ENCODE measurements at regions not wholly inside any gene's neighbourhood (a gene's known extent, or its start where the extent isn't known, plus 50 kb on each side); places are given as distances from the start of the nearest gene placed in this dataset.
"Not testable (repeated sequence)": the region's sequence is repeated elsewhere in the genome, so short reads cannot be mapped to it uniquely, and the experiment has no call there.

GRCh38 chr1:244301595-244302130 is 150.0 kb downstream of the ADSS2 start:
- DNase-seq, result no peak

GRCh38 chr1:244302876-244303609 is 148.7 kb downstream of the ADSS2 start:
- DNase-seq, result no peak

DNA sequence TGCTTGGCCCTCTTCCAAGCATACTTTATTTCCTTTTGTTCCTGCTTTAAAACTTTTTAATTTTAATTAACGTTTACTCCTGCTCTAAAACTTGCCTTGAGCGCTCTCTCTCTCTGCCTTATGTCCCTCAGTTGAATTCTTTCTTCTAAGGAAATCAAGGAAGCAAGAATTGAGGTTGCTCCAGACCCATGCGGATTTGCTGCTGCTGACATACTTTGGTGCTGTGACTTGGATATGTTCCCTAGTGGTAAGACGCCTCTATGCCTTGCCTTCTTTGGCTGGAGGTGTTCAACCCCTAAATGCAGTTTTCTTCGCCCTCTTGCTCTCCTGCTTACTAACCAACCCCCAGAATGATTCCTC is 148.1 kb downstream of the ADSS2 start:
- no peak for DNase-seq

DNA sequence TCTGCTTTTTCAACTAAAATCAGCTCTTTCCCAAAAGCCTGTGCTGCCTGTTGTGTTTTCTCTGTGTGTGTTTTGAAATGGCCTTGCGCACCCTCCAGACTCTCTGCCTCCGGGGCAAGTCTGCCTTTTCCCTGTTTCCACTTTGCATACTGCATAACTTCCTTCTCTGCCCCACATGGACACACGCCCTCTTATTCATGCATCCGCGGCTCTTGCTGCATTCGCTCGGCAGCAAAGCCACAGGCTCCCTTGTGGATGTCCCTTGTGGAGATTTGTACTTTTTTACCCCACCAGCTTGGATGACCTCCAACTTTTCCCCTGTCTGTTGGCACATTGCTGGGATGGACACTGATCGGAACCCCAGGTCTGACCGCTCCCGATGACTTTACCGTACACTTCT is 147.6 kb downstream of the ADSS2 start:
- no peak for DNase-seq

- DNase-seq, result no peak
Observed at GRCh38 chr1:244304656-244305055, 147.1 kb downstream of the ADSS2 start.

DNA sequence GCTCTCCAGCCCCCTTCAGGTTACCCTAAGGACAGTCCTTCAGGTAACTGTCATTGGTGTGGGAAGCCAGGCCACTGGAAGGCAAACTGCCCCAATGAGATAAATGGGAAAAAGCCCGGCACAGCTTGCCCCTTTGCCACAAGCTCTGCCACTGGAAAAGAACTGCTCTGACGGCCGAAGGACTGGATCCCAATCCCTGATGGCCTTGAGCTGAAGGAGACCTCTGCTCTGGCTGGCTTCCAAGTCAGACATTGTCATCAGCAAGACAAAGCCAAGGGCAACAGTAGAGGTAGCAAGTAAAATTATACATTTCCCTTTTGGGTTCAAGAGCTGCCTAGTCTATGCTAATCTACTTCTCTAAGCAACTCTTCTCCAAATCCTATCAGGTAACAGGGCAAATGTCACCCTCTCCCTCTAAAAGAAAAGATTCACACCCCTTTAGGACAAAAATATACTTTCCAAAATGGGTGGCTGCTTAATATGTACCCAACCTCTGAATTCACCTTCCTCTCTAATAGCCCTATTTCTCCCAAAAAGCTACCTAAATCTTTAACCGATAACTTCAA is 145.8 kb downstream of the ADSS2 start:
- no peak for DNase-seq

- DNase-seq, result no peak
Observed at GRCh38 chr1:244306544-244306943, 145.2 kb downstream of the ADSS2 start.

DNA sequence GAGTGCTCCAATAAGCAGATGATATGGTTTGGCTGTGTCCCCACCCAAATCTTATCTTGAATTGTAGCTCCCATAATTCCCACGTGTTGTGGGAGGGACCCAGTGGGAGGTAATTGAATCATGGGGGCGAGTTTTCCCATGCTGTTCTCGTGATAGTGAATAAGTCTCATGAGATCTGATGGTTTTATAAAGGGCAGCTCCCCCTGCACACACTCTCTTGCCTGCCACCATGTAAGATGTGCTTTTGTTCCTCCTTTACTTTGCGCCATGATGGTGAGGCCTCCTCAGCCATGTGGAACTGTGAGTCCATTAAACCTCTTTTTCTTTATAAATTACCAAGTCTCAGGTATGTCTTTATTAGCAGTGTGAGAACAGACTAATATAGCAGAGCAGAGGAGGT is 142.5 kb downstream of the ADSS2 start:
- DNase-seq, result not testable (repeated sequence)

GRCh38 chr1:244311784-244312532 is 139.8 kb downstream of the ADSS2 start:
- no peak for DNase-seq

DNA sequence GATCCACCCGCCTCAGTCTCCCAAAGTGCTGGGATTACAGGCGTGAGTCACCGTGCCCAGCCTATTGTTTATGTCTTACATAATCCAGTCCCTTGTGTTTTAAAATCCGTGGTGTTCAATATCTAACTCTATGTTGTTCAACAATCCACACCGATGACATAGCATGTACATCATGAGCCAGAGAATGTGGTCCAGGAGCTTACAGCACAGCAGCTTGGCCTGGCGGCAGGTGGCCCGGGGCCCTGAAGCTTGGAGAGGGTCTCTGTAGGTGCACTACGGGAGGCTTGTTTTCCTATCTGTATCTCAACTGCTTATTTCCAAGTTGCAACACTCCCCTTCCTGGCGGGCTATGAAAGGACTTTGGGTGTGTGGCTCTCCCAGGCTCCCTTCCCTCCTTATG is 138.4 kb downstream of the ADSS2 start:
- DNase-seq, result no peak

DNA sequence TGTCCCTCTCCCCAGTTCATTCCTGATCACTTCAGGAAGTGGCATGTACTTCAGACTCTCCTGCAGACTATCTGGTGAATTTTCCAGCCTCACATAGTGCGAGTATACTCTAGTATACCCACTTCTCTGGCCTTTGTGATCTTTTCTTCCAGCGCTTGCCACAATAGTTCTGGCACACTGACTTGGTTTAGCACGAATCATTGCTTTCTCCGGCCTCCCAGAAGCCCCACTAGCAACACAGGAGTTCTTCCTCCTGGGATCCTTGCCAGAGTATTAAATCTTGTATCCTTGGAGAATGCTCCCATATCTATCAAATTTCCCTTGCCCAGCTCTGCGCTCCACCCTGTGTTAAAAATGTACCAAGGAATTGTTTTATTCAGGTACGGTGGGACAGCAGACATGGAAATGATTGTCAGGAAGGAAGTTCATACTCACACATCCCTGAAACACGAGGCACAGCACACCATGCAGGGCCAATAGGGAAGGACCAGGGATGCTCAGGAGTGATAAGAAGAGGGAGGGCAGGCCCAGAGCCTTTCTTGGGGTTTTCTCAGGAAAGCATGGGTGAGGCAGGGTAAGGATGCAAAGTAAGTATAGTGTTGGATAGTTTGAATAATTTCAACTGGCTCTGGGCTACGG is 136.7 kb downstream of the ADSS2 start:
- DNase-seq, result no peak

DNA sequence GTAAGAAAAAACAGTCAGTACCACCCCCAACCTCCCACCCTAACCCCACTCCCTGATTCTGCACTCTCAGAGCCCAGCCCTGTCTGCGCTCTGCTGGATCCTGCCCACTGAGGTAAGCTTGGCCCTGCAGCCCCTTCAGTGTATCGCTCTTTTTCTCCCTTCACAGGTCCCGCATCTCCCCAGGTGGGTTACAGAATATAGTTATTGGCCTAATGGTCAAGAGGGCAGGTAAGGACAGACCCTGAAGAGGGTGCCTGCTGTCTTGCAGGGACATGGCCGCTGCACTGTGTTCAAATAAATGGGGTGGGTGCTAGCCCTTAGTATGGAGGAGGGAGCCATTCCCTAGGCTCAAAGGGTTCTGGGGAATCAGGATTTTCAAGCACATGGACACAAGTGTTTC is 135.7 kb downstream of the ADSS2 start:
- no peak for DNase-seq

- DNase-seq, result no peak
Observed at GRCh38 chr1:244316407-244316806, 135.3 kb downstream of the ADSS2 start.

DNA sequence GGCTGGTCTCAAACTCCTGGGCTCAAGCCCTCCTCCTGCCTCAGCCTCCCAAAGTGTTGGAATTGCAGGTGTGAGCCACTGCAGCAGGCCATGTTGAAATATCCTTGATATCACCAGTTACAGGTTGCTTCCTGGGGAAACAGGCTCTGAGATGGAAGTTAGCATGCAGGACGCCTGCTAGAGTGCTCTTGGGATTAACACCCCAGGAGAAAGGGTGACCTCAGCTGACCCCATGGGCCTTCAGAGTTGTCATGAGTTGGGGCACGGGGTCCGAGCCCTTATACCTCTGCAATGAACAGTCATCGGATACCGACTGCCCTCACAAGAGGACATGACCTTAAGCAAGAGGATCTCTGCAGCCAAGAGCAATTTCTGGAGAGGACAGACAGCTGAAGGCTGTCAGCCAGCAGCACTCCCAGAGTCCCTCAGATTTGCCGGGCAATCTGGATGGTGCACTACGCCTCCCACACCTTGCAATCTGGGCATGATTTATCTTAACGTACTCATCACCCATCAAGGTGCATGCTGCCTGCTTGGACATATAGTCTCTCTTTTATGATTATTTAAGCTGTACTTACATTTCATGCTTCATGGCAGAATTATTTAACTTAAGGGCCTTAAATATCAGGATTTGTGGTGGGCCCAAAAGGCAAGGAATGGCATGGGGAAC is 134.6 kb downstream of the ADSS2 start:
- DNase-seq, result no peak

DNA sequence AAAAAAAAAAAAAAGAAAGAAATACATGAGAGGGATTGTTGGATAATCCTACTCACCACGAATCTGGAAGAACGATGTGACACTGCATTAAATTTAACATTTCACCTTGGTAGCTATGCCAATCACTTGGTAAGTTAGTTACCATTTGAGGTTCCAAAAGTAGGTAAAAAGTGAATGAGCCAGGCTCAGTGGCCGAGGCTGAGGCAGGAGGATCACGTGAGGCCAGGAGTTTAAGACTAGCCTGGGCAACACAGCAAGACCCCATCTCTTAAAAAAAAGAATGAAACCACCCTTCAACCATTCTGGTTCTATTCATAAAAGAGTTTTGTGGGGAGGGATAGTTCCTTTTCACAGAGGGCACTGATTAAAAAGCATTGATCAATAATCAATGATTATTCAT is 133.6 kb downstream of the ADSS2 start:
- no peak for DNase-seq

DNA sequence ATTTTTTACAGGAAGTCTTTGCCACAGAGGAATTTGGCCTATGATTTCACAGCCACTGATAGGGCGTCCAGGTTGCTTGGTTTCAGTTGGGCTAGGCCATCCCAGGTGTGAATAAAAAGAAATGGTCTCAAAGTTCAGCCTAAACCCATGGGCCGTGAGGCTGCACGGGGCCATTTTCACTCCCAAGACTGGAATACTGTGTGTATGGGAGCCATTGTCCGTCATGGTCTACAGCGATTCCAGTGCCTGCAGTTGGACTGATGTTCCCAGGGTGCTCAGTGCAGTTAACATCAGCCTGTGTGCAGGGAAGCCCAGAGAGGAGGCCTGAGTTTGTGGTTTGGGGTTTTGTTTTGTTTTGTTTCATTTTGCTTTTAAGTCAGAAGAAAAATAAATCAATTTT is 133.2 kb downstream of the ADSS2 start:
- no peak for DNase-seq

DNA sequence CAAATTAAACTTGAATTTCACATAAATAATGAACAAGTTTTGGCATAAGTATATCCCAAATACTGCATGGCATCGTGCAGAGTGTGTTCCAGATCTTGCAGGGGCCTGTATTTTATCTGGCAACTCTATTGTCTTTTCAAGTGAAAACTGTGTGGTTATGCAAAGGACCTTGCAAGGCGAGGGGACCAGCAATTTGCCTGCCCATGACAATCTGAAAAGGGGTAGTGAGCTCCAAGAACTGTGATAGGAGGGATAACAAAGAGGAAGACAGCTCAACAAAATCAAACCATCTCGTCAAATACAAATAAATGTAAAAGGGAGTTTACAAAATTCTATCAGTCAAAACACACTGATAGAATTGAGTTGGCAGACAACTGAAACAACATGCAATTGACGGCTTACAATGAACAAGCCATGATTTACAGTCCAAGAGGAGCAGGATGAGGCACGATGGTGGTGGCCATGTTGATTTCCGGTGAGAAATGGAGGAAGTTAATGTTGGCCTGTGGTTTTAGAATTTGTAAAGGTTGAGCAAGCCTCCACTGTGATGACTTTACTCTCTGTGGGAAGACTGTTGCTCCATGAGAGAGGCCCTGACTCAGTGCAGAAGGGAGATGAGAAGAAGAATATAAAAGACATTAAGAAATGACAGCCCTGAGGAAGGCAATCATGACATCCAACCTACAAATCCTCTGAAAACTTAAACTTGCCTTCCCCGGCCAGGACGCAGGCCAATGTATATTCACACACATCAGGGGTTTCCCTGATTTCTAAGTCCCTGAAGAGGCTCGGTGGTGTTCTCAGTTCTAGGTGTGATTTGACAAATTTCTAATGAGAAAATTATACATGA is 132.2 kb downstream of the ADSS2 start:
- peak; percentile 25 for DNase-seq

DNA sequence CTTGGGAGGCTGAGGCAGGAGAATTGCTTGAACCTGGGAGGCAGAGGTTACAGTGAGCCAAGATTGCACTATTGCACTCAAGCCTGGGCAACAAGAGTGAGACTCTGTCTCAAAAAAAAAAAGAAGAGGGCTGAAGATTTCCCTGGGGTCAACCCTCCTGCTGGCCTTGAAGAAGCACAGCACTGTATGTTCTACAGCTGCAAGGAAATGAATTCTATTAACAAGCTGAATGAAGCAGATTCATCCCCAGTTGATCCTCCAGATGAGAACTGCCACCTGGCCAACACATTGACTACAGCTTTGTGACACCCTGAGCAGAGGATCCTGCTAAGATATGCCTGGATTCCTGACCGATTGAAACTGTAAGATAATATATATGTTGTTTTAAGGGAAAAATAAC is 129.5 kb downstream of the ADSS2 start:
- no peak for DNase-seq

GRCh38 chr1:244322791-244323521 is 128.8 kb downstream of the ADSS2 start:
- DNase-seq, result peak; percentile 21

DNA sequence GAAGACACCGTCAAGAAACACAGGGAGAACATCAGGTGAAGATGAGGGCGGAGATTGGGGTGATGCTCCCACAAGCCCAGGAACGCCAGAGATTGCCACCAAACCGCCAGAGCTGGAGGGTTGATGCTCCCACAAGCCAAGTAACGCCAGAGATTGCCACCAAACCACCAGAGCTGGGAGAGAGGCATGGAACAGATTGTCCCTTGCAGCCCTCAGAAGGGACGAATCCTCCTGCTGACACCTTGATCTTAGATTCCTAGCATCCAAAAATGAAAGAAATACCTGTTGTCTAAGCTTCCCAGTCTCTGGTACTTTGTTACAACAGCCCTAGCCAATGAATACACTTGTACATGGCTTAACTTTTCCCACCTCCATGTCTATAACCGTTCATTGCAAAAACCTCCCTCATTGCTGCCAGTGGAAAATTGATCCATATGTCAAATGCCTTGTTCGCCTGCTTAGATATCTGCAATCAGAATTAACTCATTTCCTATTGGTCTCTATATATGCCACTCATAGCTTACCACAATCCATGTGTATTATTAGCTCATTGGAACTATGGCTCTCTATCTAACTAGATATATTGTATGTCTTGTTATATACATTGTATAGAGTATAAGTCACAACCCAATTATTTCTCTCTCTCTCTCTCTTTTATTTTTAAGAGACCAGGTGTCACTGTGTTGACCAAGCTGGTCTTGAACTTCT is 127.4 kb downstream of the ADSS2 start:
- DNase-seq, result no peak
